K562 (cell line): ENCODE measurements at regions not wholly inside any gene's neighbourhood (a gene's known extent, or its start where the extent isn't known, plus 50 kb on each side); places are given as distances from the start of the nearest gene placed in this dataset.

ENCODE experiments used
- BCL6 ChIP-seq: fragments of 250-450 bp; sonication (Bioruptor Pico); IDR thresholded peaks from 2 replicates; pipeline ENCODE4 v1.4.0; 2020
- GATAD2B ChIP-seq: fragments of 450-650 bp; IDR thresholded peaks from 2 replicates; pipeline ENCODE4 v1.6.1; 2017; ENCODE audit warnings: mild to moderate bottlenecking, borderline replicate concordance
- POLR2AphosphoS5 ChIP-seq: IDR thresholded peaks from 2 replicates; pipeline ENCODE4 v1.6.1; 2011; ENCODE audit warnings: mild to moderate bottlenecking, low read depth, low read length, moderate library complexity; ENCODE audit not compliant: control insufficient read depth, insufficient read depth
- SP2 ChIP-seq: IDR thresholded peaks from 2 replicates; pipeline ENCODE4 v1.6.1; 2011; ENCODE audit warnings: mild to moderate bottlenecking, low read depth, low read length, moderate library complexity; ENCODE audit not compliant: poor library complexity, severe bottlenecking; ENCODE audit errors: extremely low read depth
- ZFX ChIP-seq: sonication (generic); formaldehyde crosslinking; IDR thresholded peaks from 2 replicates; pipeline ENCODE4 v1.8.0; 2022; ENCODE audit warnings: mild to moderate bottlenecking, missing genetic modification reagents, moderate library complexity
- ZNF384 ChIP-seq: IDR thresholded peaks from 2 replicates; pipeline ENCODE4 v1.6.1; 2012; ENCODE audit warnings: low read depth, low read length, improper control_type of control experiment
- ZNF431 ChIP-seq: sonication (generic); formaldehyde crosslinking; IDR thresholded peaks from 2 replicates; pipeline ENCODE4 v1.8.0; 2022; ENCODE audit warnings: mild to moderate bottlenecking, missing genetic modification reagents
- TF ChIP-seq, protein P1 (sequence below): sonication (generic); formaldehyde crosslinking; IDR thresholded peaks from 2 replicates; pipeline ENCODE4 v1.4.0; 2020; ENCODE audit warnings: mild to moderate bottlenecking, missing genetic modification reagents
- TF ChIP-seq, protein P2 (sequence below): sonication (generic); formaldehyde crosslinking; IDR thresholded peaks from 2 replicates; pipeline ENCODE4 v1.8.1; 2023; ENCODE audit warnings: missing genetic modification reagents, mild to moderate bottlenecking, borderline replicate concordance

DNA sequence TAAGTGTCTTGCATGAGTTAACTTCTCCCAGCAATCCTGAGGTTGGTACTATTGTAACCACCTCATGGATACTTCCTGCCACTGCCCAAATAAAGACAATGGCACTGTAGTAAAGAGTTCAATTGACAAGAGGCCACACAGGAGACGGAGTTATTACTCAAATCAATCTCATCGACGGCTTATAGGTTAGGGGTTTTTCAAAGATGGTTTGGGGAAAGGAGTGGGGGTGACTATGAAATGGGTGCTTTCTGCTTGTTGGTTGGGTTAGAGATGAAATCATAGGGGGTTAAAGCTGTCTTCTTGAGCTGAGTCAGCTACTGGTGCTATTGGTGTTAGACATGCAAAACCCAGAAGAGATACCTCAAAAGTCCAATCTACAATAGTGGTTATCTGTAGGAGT is 1258.0 kb upstream of the ZEB2 start:
- TF ChIP-seq ZNF384 (no peak), SP2 (no peak), ZFX (CRISPR knock-in tag) (no peak), GATAD2B (no peak), ZNF431 (CRISPR knock-in tag) (no peak), POLR2AphosphoS5 (no peak), BCL6 (CRISPR knock-in tag) (no peak)
- TF ChIP-seq, protein P1, sequence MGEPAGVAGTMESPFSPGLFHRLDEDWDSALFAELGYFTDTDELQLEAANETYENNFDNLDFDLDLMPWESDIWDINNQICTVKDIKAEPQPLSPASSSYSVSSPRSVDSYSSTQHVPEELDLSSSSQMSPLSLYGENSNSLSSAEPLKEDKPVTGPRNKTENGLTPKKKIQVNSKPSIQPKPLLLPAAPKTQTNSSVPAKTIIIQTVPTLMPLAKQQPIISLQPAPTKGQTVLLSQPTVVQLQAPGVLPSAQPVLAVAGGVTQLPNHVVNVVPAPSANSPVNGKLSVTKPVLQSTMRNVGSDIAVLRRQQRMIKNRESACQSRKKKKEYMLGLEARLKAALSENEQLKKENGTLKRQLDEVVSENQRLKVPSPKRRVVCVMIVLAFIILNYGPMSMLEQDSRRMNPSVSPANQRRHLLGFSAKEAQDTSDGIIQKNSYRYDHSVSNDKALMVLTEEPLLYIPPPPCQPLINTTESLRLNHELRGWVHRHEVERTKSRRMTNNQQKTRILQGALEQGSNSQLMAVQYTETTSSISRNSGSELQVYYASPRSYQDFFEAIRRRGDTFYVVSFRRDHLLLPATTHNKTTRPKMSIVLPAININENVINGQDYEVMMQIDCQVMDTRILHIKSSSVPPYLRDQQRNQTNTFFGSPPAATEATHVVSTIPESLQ, result no peak
- TF ChIP-seq, protein P2, sequence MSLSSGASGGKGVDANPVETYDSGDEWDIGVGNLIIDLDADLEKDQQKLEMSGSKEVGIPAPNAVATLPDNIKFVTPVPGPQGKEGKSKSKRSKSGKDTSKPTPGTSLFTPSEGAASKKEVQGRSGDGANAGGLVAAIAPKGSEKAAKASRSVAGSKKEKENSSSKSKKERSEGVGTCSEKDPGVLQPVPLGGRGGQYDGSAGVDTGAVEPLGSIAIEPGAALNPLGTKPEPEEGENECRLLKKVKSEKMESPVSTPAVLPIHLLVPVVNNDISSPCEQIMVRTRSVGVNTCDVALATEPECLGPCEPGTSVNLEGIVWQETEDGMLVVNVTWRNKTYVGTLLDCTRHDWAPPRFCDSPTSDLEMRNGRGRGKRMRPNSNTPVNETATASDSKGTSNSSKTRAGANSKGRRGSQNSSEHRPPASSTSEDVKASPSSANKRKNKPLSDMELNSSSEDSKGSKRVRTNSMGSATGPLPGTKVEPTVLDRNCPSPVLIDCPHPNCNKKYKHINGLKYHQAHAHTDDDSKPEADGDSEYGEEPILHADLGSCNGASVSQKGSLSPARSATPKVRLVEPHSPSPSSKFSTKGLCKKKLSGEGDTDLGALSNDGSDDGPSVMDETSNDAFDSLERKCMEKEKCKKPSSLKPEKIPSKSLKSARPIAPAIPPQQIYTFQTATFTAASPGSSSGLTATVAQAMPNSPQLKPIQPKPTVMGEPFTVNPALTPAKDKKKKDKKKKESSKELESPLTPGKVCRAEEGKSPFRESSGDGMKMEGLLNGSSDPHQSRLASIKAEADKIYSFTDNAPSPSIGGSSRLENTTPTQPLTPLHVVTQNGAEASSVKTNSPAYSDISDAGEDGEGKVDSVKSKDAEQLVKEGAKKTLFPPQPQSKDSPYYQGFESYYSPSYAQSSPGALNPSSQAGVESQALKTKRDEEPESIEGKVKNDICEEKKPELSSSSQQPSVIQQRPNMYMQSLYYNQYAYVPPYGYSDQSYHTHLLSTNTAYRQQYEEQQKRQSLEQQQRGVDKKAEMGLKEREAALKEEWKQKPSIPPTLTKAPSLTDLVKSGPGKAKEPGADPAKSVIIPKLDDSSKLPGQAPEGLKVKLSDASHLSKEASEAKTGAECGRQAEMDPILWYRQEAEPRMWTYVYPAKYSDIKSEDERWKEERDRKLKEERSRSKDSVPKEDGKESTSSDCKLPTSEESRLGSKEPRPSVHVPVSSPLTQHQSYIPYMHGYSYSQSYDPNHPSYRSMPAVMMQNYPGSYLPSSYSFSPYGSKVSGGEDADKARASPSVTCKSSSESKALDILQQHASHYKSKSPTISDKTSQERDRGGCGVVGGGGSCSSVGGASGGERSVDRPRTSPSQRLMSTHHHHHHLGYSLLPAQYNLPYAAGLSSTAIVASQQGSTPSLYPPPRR (CRISPR knock-in tag), result no peak
